ENCODE measurements at regions not wholly inside any gene's neighbourhood (a gene's known extent, or its start where the extent isn't known, plus 50 kb on each side); places are given as distances from the start of the nearest gene placed in this dataset.
"Not testable (repeated sequence)": the region's sequence is repeated elsewhere in the genome, so short reads cannot be mapped to it uniquely, and the experiment has no call there.

GRCh38 chr3:65303431-65303830 is 615.6 kb upstream of the ADAMTS9 start:
- no peak for DNase-seq (ENCODE audit: low spot score)

GRCh38 chr3:65291448-65292125 is 603.8 kb upstream of the ADAMTS9 start:
- no peak for DNase-seq (ENCODE audit: low spot score)

- no peak for DNase-seq (ENCODE audit: low spot score)
Measured at GRCh38 chr3:65288776-65289175, 601.0 kb upstream of the ADAMTS9 start.

- no peak for DNase-seq (ENCODE audit: low spot score)
Measured at GRCh38 chr3:65285956-65286355, 598.2 kb upstream of the ADAMTS9 start.

- DNase-seq (ENCODE audit: low spot score) = no peak
Measured at GRCh38 chr3:65284961-65285360, 597.2 kb upstream of the ADAMTS9 start.

GRCh38 chr3:65284546-65284945 is 596.7 kb upstream of the ADAMTS9 start:
- no peak for DNase-seq (ENCODE audit: low spot score)

GRCh38 chr3:65279225-65279782 is 591.5 kb upstream of the ADAMTS9 start:
- no peak for DNase-seq (ENCODE audit: low spot score)

- no peak for DNase-seq (ENCODE audit: low spot score)
Measured at GRCh38 chr3:65277798-65278197, 590.0 kb upstream of the ADAMTS9 start.

GRCh38 chr3:65276551-65276950 is 588.8 kb upstream of the ADAMTS9 start:
- no peak for DNase-seq (ENCODE audit: low spot score)

- peak; percentile 38 for DNase-seq (ENCODE audit: low spot score)
Measured at GRCh38 chr3:65268426-65268825, 580.6 kb upstream of the ADAMTS9 start.

GRCh38 chr3:65265942-65266590 is 578.3 kb upstream of the ADAMTS9 start:
- DNase-seq (ENCODE audit: low spot score) = peak; percentile 18

- DNase-seq (ENCODE audit: low spot score) = no peak
Measured at GRCh38 chr3:65265511-65265910, 577.7 kb upstream of the ADAMTS9 start.

- no peak for DNase-seq (ENCODE audit: low spot score)
Measured at GRCh38 chr3:65262548-65262947, 574.7 kb upstream of the ADAMTS9 start.

GRCh38 chr3:65259946-65260345 is 572.1 kb upstream of the ADAMTS9 start:
- DNase-seq (ENCODE audit: low spot score) = no peak

GRCh38 chr3:65252914-65253313 is 565.1 kb upstream of the ADAMTS9 start:
- not testable (repeated sequence) for DNase-seq (ENCODE audit: low spot score)

- DNase-seq (ENCODE audit: low spot score) = no peak
Measured at GRCh38 chr3:65252266-65252665, 564.5 kb upstream of the ADAMTS9 start.

GRCh38 chr3:65251375-65251774 is 563.6 kb upstream of the ADAMTS9 start:
- no peak for DNase-seq (ENCODE audit: low spot score)

- no peak for DNase-seq (ENCODE audit: low spot score)
Measured at GRCh38 chr3:65246561-65246960, 558.8 kb upstream of the ADAMTS9 start.

- peak; percentile 35 for DNase-seq (ENCODE audit: low spot score)
Measured at GRCh38 chr3:65245133-65246063, 557.6 kb upstream of the ADAMTS9 start.

GRCh38 chr3:65240366-65240765 is 552.6 kb upstream of the ADAMTS9 start:
- DNase-seq (ENCODE audit: low spot score) = no peak

GRCh38 chr3:65238652-65239051 is 550.9 kb upstream of the ADAMTS9 start:
- DNase-seq (ENCODE audit: low spot score) = no peak

GRCh38 chr3:65234499-65234898 is 546.7 kb upstream of the ADAMTS9 start:
- DNase-seq (ENCODE audit: low spot score) = no peak

Data from AG08395 (cell line).